Tibial nerve (tissue), 4 donors: ENCODE measurements at regions not wholly inside any gene's neighbourhood (a gene's known extent, or its start where the extent isn't known, plus 50 kb on each side); places are given as distances from the start of the nearest gene placed in this dataset.
"Not testable (repeated sequence)": the region's sequence is repeated elsewhere in the genome, so short reads cannot be mapped to it uniquely, and the experiment has no call there.

Experiments
- EP300 ChIP-seq, 2 donors: sonication (generic); formaldehyde crosslinking; IDR thresholded peaks; one replicate each; pipeline ENCODE4 v1.6.1; 2017; ENCODE audit warnings: antibody characterized with exemption in 2 of 2, mild to moderate bottlenecking in 1 of 2
- TF ChIP-seq, protein P1 (sequence below), 5 experiments: fragments of 200-600 bp in 3 of 5; fragments of 450-650 bp in 2 of 5; sonication (generic) in 3 of 5; IDR thresholded peaks; one replicate each; pipeline ENCODE4 v1.5.1; 2016 to 2019; ENCODE audit warnings: antibody characterized with exemption in 5 of 5, mild to moderate bottlenecking in 3 of 5, moderate library complexity in 2 of 5

GRCh38 chr21:27949093-27949492 is 982.2 kb upstream of the ADAMTS5 start:
- TF ChIP-seq, protein P1, sequence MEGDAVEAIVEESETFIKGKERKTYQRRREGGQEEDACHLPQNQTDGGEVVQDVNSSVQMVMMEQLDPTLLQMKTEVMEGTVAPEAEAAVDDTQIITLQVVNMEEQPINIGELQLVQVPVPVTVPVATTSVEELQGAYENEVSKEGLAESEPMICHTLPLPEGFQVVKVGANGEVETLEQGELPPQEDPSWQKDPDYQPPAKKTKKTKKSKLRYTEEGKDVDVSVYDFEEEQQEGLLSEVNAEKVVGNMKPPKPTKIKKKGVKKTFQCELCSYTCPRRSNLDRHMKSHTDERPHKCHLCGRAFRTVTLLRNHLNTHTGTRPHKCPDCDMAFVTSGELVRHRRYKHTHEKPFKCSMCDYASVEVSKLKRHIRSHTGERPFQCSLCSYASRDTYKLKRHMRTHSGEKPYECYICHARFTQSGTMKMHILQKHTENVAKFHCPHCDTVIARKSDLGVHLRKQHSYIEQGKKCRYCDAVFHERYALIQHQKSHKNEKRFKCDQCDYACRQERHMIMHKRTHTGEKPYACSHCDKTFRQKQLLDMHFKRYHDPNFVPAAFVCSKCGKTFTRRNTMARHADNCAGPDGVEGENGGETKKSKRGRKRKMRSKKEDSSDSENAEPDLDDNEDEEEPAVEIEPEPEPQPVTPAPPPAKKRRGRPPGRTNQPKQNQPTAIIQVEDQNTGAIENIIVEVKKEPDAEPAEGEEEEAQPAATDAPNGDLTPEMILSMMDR (IDR thresholded peaks at IDR 0.05) = not testable (repeated sequence)
- TF ChIP-seq EP300 (IDR thresholded peaks at IDR 0.05) = not testable (repeated sequence)
